ENCODE measurements at regions not wholly inside any gene's neighbourhood (a gene's known extent, or its start where the extent isn't known, plus 50 kb on each side); places are given as distances from the start of the nearest gene placed in this dataset.

GRCh38 chr22:27537501-27537900 is 264.1 kb downstream of the MN1 start:
- no peak overlapping the region for H3K4me3 Mint-ChIP-seq
- H3K27ac Mint-ChIP-seq: no peak overlapping the region
- H3K36me3 Mint-ChIP-seq (ENCODE audit: low read depth): no peaks in the 10 kb centered on the region
- intact Hi-C loops (cut with micrococcal nuclease): no loop called here
- H3K4me1 Mint-ChIP-seq (ENCODE audit: low read depth): no peaks in the 10 kb centered on the region
- H3K9me3 Mint-ChIP-seq: no peaks in the 10 kb centered on the region
- H3K27me3 Mint-ChIP-seq: peaks cover 3% of the 10 kb centered on the region

- intact Hi-C loops (cut with micrococcal nuclease): no loop called here
- no peak overlapping the region for H3K4me3 Mint-ChIP-seq
- no peak overlapping the region for H3K27ac Mint-ChIP-seq
- H3K36me3 Mint-ChIP-seq (ENCODE audit: low read depth): no peaks in the 10 kb centered on the region
- peaks cover 3% of the 10 kb centered on the region for H3K27me3 Mint-ChIP-seq
- no peaks in the 10 kb centered on the region for H3K9me3 Mint-ChIP-seq
- H3K4me1 Mint-ChIP-seq (ENCODE audit: low read depth): no peaks in the 10 kb centered on the region
Observed at GRCh38 chr22:27538666-27539065, 262.9 kb downstream of the MN1 start.

- intact Hi-C loops (cut with micrococcal nuclease): no loop called here
- H3K27me3 Mint-ChIP-seq: peaks cover 3% of the 10 kb centered on the region
- no peaks in the 10 kb centered on the region for H3K9me3 Mint-ChIP-seq
- no peaks in the 10 kb centered on the region for H3K36me3 Mint-ChIP-seq (ENCODE audit: low read depth)
- no peaks in the 10 kb centered on the region for H3K4me1 Mint-ChIP-seq (ENCODE audit: low read depth)
- no peak overlapping the region for H3K27ac Mint-ChIP-seq
- H3K4me3 Mint-ChIP-seq: no peak overlapping the region
Observed at GRCh38 chr22:27540247-27540646, 261.3 kb downstream of the MN1 start.

GRCh38 chr22:27540656-27541396 is 260.7 kb downstream of the MN1 start:
- intact Hi-C loops (cut with micrococcal nuclease): no loop called here
- H3K4me1 Mint-ChIP-seq (ENCODE audit: low read depth): no peaks in the 10 kb centered on the region
- H3K27me3 Mint-ChIP-seq: peaks cover 6% of the 10 kb centered on the region
- no peaks in the 10 kb centered on the region for H3K9me3 Mint-ChIP-seq
- H3K36me3 Mint-ChIP-seq (ENCODE audit: low read depth): no peaks in the 10 kb centered on the region
- H3K27ac Mint-ChIP-seq: no peak overlapping the region
- H3K4me3 Mint-ChIP-seq: no peak overlapping the region

- H3K4me1 Mint-ChIP-seq (ENCODE audit: low read depth): no peaks in the 10 kb centered on the region
- no peaks in the 10 kb centered on the region for H3K36me3 Mint-ChIP-seq (ENCODE audit: low read depth)
- no peak overlapping the region for H3K4me3 Mint-ChIP-seq
- no peak overlapping the region for H3K27ac Mint-ChIP-seq
- H3K27me3 Mint-ChIP-seq: peaks cover 6% of the 10 kb centered on the region
- intact Hi-C loops (cut with micrococcal nuclease): no loop called here
- no peaks in the 10 kb centered on the region for H3K9me3 Mint-ChIP-seq
Observed at GRCh38 chr22:27541836-27542235, 259.7 kb downstream of the MN1 start.

GRCh38 chr22:27542602-27543001 is 259.0 kb downstream of the MN1 start:
- no peaks in the 10 kb centered on the region for H3K36me3 Mint-ChIP-seq (ENCODE audit: low read depth)
- no peaks in the 10 kb centered on the region for H3K9me3 Mint-ChIP-seq
- no peak overlapping the region for H3K4me3 Mint-ChIP-seq
- no peaks in the 10 kb centered on the region for H3K4me1 Mint-ChIP-seq (ENCODE audit: low read depth)
- intact Hi-C loops (cut with micrococcal nuclease): no loop called here
- peaks cover 3% of the 10 kb centered on the region for H3K27me3 Mint-ChIP-seq
- H3K27ac Mint-ChIP-seq: no peak overlapping the region

- Mint-ChIP-seq H3K27me3 (peaks cover 3% of the 10 kb centered on the region), H3K9me3 (no peaks in the 10 kb centered on the region), H3K27ac (no peak overlapping the region), H3K36me3 (ENCODE audit: low read depth) (no peaks in the 10 kb centered on the region), H3K4me1 (ENCODE audit: low read depth) (no peaks in the 10 kb centered on the region), H3K4me3 (no peak overlapping the region)
- intact Hi-C loops (cut with micrococcal nuclease): no loop called here
Observed at GRCh38 chr22:27543460-27543859, 258.1 kb downstream of the MN1 start.

- no peak overlapping the region for H3K27ac Mint-ChIP-seq
- no peaks in the 10 kb centered on the region for H3K9me3 Mint-ChIP-seq
- intact Hi-C loops (cut with micrococcal nuclease): no loop called here
- H3K4me1 Mint-ChIP-seq (ENCODE audit: low read depth): no peaks in the 10 kb centered on the region
- H3K4me3 Mint-ChIP-seq: no peak overlapping the region
- H3K36me3 Mint-ChIP-seq (ENCODE audit: low read depth): no peaks in the 10 kb centered on the region
- H3K27me3 Mint-ChIP-seq: peaks cover 3% of the 10 kb centered on the region
Observed at GRCh38 chr22:27545085-27545484, 256.5 kb downstream of the MN1 start.

- Mint-ChIP-seq H3K27me3 (peaks cover 3% of the 10 kb centered on the region), H3K27ac (no peak overlapping the region), H3K4me1 (ENCODE audit: low read depth) (no peaks in the 10 kb centered on the region), H3K36me3 (ENCODE audit: low read depth) (no peaks in the 10 kb centered on the region), H3K4me3 (no peak overlapping the region), H3K9me3 (no peaks in the 10 kb centered on the region)
- intact Hi-C loops (cut with micrococcal nuclease): no loop called here
Observed at GRCh38 chr22:27546157-27546935, 255.2 kb downstream of the MN1 start.

- no peak overlapping the region for H3K4me3 Mint-ChIP-seq
- intact Hi-C loops (cut with micrococcal nuclease): no loop called here
- H3K27ac Mint-ChIP-seq: no peak overlapping the region
- H3K36me3 Mint-ChIP-seq (ENCODE audit: low read depth): no peaks in the 10 kb centered on the region
- H3K9me3 Mint-ChIP-seq: no peaks in the 10 kb centered on the region
- H3K4me1 Mint-ChIP-seq (ENCODE audit: low read depth): no peaks in the 10 kb centered on the region
- no peaks in the 10 kb centered on the region for H3K27me3 Mint-ChIP-seq
Observed at GRCh38 chr22:27551402-27551801, 250.2 kb downstream of the MN1 start.

- intact Hi-C loops (cut with micrococcal nuclease): no loop called here
- Mint-ChIP-seq H3K27me3 (no peaks in the 10 kb centered on the region), H3K9me3 (no peaks in the 10 kb centered on the region), H3K4me3 (no peak overlapping the region), H3K36me3 (ENCODE audit: low read depth) (no peaks in the 10 kb centered on the region), H3K4me1 (ENCODE audit: low read depth) (no peaks in the 10 kb centered on the region), H3K27ac (no peak overlapping the region)
Observed at GRCh38 chr22:27552176-27552575, 249.4 kb downstream of the MN1 start.

- Mint-ChIP-seq H3K27me3 (no peaks in the 10 kb centered on the region), H3K9me3 (no peaks in the 10 kb centered on the region), H3K4me3 (no peak overlapping the region), H3K36me3 (ENCODE audit: low read depth) (no peaks in the 10 kb centered on the region), H3K27ac (no peak overlapping the region), H3K4me1 (ENCODE audit: low read depth) (no peaks in the 10 kb centered on the region)
- intact Hi-C loops (cut with micrococcal nuclease): no loop called here
Observed at GRCh38 chr22:27552863-27553262, 248.7 kb downstream of the MN1 start.

- Mint-ChIP-seq H3K36me3 (ENCODE audit: low read depth) (no peaks in the 10 kb centered on the region), H3K9me3 (no peaks in the 10 kb centered on the region), H3K27ac (no peak overlapping the region), H3K4me3 (no peak overlapping the region), H3K4me1 (ENCODE audit: low read depth) (no peaks in the 10 kb centered on the region), H3K27me3 (no peaks in the 10 kb centered on the region)
- intact Hi-C loops (cut with micrococcal nuclease): no loop called here
Observed at GRCh38 chr22:27554106-27554811, 247.3 kb downstream of the MN1 start.

- H3K27me3 Mint-ChIP-seq: no peaks in the 10 kb centered on the region
- no peak overlapping the region for H3K4me3 Mint-ChIP-seq
- H3K9me3 Mint-ChIP-seq: no peaks in the 10 kb centered on the region
- no peaks in the 10 kb centered on the region for H3K4me1 Mint-ChIP-seq (ENCODE audit: low read depth)
- intact Hi-C loops (cut with micrococcal nuclease): no loop called here
- no peak overlapping the region for H3K27ac Mint-ChIP-seq
- no peaks in the 10 kb centered on the region for H3K36me3 Mint-ChIP-seq (ENCODE audit: low read depth)
Observed at GRCh38 chr22:27554841-27555456, 246.6 kb downstream of the MN1 start.

All from dendritic cell treated with granulocyte-macrophage colony-stimulating factor and Interleukin-4, amounts not matched to agents 40 ng/mL and 50 ng/mL, for 4 days (primary cell).